ENCODE measurements at regions not wholly inside any gene's neighbourhood (a gene's known extent, or its start where the extent isn't known, plus 50 kb on each side); places are given as distances from the start of the nearest gene placed in this dataset.

GRCh38 chr14:61174987-61175386, 106.2 kb downstream of the TMEM30B start:
- Histone ChIP-seq H2BK20ac (ENCODE audit: low read length) (peak overlapping the region; percentile 53; the same call in 1 of the 2 replicates), H3K4ac (replicated peaks; ENCODE audit: insufficient read length, low read depth, low read length) (no peak overlapping the region), H3K23ac (ENCODE audit: insufficient read length) (no peak overlapping the region), H3K4me1 (replicated peaks in 1 of 4; ENCODE audit: control insufficient read depth in 3 of 4, insufficient read depth in 4 of 4, low read length in 3 of 4) (peaks cover 5 to 10% (median 9%) of the 10 kb centered on the region in 4 experiments; a peak in 6 of 7 replicates), H3K4me3 (ENCODE audit: extremely low read depth in 1 of 4, insufficient read depth in 2 of 4, low read depth in 3 of 4, low read length in 4 of 4) (no peak overlapping the region; a peak in 1 of 8 replicates), H3K79me1 (ENCODE audit: low read depth, low read length) (no peaks in the 10 kb centered on the region), H3K79me2 (ENCODE audit: control insufficient read depth in 1 of 2, insufficient read depth in 2 of 2, low read length in 2 of 2) (no peaks in the 10 kb centered on the region), H2AFZ (ENCODE audit: low read length) (no peak overlapping the region; the same call in 1 of the 2 replicates), H3K14ac (ENCODE audit: insufficient read length) (no peak overlapping the region), H3K27me3 (replicated peaks in 1 of 4; ENCODE audit: control insufficient read depth in 3 of 4, extremely low read depth in 1 of 4, insufficient read depth in 3 of 4, low read length in 3 of 4) (no peaks in the 10 kb centered on the region), H4K8ac (ENCODE audit: extremely low read depth, insufficient read depth, low read length) (no peak overlapping the region), H2AK5ac (ENCODE audit: low read depth, low read length) (no peak overlapping the region), H4K5ac (ENCODE audit: insufficient read length, low read depth, low read length) (no peak overlapping the region), H3K4me2 (ENCODE audit: insufficient read depth in 1 of 2, low read depth in 2 of 2, low read length in 2 of 2) (no peak overlapping the region), H2BK120ac (replicated peaks; ENCODE audit: low read depth, low read length) (peak overlapping the region; percentile 48), H3K18ac (ENCODE audit: extremely low read depth, low read length) (no peak overlapping the region), H2BK12ac (ENCODE audit: low read depth, low read length) (peak overlapping the region; percentile 64; the same call in 1 of the 2 replicates), H3K23me2 (ENCODE audit: low read depth, low read length) (no peaks in the 10 kb centered on the region), H4K91ac (replicated peaks; ENCODE audit: insufficient read length, low read length) (no peak overlapping the region), H3K27ac (ENCODE audit: low read depth, low read length) (no peak overlapping the region), H4K20me1 (replicated peaks in 1 of 2; ENCODE audit: control insufficient read depth in 1 of 2, insufficient read depth in 2 of 2, low read length in 2 of 2) (no peaks in the 10 kb centered on the region), H2BK5ac (ENCODE audit: low read depth, low read length) (peak overlapping the region; percentile 46; the same call in 1 of the 2 replicates), H3K56ac (replicated peaks; ENCODE audit: insufficient read length, low read depth, low read length) (no peak overlapping the region), H2BK15ac (ENCODE audit: low read length) (no peak overlapping the region), H3K9ac (replicated peaks in 1 of 4; ENCODE audit: extremely low read depth in 1 of 4, low read depth in 3 of 4, low read length in 3 of 4) (no peak overlapping the region), H3K36me3 (ENCODE audit: control insufficient read depth in 2 of 4, insufficient read depth in 4 of 4, low read length in 3 of 4) (no peaks in the 10 kb centered on the region), H3K9me3 (ENCODE audit: insufficient read depth in 2 of 2, low read depth in 1 of 2, low read length in 1 of 2) (peaks cover 4 to 6% of the 10 kb centered on the region in 2 experiments; a peak in 2 of 4 replicates)
- FAIRE-seq, result no peak
- WGBS, 2 experiments (ENCODE audit: extremely low coverage in 1 of 2, insufficient coverage in 1 of 2, insufficient read length in 1 of 2, insufficient replicate concordance in 2 of 2, low coverage in 1 of 2, low lambda C conversion rate in 2 of 2, missing lambda C conversion rate in 1 of 2), result 84% methylated on average over 2 of the region's 2 CpGs; no CpG with 5 or more reads in 1 of the 2 experiments
- POLR2A ChIA-PET (ENCODE audit: partially characterized antibody), result interaction anchor here (1.1 kb wide), 1 partner anchor 8 kb away, joined by 3 read pairs; no protein-coding TSS in a partner anchor
- CTCF ChIA-PET (ENCODE audit: partially characterized antibody), result interaction anchor here (0.7 to 2.0 kb wide), 3 partner anchors 61 to 140 kb away, joined by 3 to 5 read pairs (median 3); no protein-coding TSS in a partner anchor
- DNase-seq (ENCODE audit: low read depth in 1 of 2, low spot score in 2 of 2), result no peak
- TF ChIP-seq RAD21 (IDR thresholded peaks at IDR 0.05 in 1 of 2, conservative IDR thresholded peaks at IDR 0.05 in 1 of 2; ENCODE audit: low read depth in 2 of 2, low read length in 2 of 2) (no peak), SUZ12 (IDR thresholded peaks at IDR 0.05; ENCODE audit: low read length) (no peak), NANOG (IDR thresholded peaks at IDR 0.05; ENCODE audit: insufficient read depth, low read depth, low read length, poor library complexity, severe bottlenecking) (no peak), SIX5 (IDR thresholded peaks at IDR 0.05; ENCODE audit: low read depth, low read length) (no peak), GABPA (IDR thresholded peaks at IDR 0.05; ENCODE audit: borderline replicate concordance, insufficient read depth, low read length) (no peak), NRF1 (IDR thresholded peaks at IDR 0.05; ENCODE audit: low read depth, low read length) (no peak), CEBPB (IDR thresholded peaks at IDR 0.05; ENCODE audit: low read depth, low read length) (no peak), RNF2 (IDR thresholded peaks at IDR 0.05; ENCODE audit: borderline replicate concordance, low read depth, low read length, missing control alignments, poor library complexity, severe bottlenecking) (no peak), JUN (IDR thresholded peaks at IDR 0.05; ENCODE audit: low read depth, low read length) (no peak)
